ENCODE measurements at regions not wholly inside any gene's neighbourhood (a gene's known extent, or its start where the extent isn't known, plus 50 kb on each side); places are given as distances from the start of the nearest gene placed in this dataset.
"Not testable (repeated sequence)": the region's sequence is repeated elsewhere in the genome, so short reads cannot be mapped to it uniquely, and the experiment has no call there.

DNA sequence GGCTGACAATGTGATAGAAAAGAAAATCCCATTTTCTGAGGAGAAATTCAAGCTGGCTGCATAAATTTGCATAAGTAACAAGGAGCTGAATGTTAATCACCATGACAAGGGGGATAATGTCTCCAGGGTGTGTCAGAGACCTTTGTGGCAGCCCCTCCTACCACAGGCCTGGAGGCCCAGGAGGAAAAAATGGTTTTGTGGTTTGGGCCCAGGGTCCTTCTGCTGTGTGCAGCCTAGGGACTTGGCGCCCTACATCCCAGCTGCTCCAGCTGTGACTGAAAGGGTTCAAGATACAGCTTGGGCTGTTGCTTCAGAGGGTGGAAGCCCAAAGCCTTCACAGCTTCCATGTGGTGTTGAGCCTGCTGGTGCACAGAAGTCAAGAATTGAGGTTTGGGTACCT, 261.8 kb downstream of the RFPL4B start:
- TF ChIP-seq, protein P1, sequence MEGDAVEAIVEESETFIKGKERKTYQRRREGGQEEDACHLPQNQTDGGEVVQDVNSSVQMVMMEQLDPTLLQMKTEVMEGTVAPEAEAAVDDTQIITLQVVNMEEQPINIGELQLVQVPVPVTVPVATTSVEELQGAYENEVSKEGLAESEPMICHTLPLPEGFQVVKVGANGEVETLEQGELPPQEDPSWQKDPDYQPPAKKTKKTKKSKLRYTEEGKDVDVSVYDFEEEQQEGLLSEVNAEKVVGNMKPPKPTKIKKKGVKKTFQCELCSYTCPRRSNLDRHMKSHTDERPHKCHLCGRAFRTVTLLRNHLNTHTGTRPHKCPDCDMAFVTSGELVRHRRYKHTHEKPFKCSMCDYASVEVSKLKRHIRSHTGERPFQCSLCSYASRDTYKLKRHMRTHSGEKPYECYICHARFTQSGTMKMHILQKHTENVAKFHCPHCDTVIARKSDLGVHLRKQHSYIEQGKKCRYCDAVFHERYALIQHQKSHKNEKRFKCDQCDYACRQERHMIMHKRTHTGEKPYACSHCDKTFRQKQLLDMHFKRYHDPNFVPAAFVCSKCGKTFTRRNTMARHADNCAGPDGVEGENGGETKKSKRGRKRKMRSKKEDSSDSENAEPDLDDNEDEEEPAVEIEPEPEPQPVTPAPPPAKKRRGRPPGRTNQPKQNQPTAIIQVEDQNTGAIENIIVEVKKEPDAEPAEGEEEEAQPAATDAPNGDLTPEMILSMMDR (IDR thresholded peaks at IDR 0.05; ENCODE audit: low read length) = not testable (repeated sequence)
- TF ChIP-seq EZH2 (optimal IDR thresholded peaks at IDR 0.05; ENCODE audit: low read depth, low read length); EZH2phosphoT487 (IDR thresholded peaks at IDR 0.05; ENCODE audit: low read length): not testable (repeated sequence)

Data from MM.1S (cell line).